ENCODE measurements at regions not wholly inside any gene's neighbourhood (a gene's known extent, or its start where the extent isn't known, plus 50 kb on each side); places are given as distances from the start of the nearest gene placed in this dataset.

- intact Hi-C loops (cut with micrococcal nuclease; ENCODE audit: unreplicated experiment) (no loop called here), in situ Hi-C loops (cut with HindIII; ENCODE audit: extremely low pct_ligation_motif_present, low pct_unique_long_range_greater_than_20kb) (no loop called here)
- CTCF ChIA-PET (ENCODE audit: low intra/inter-chr PET ratio, low total read pairs): no interaction called here
- no peak overlapping the region for H3K27ac ChIP-seq (ENCODE audit: extremely low read length, insufficient read depth, low read length)
- TF ChIP-seq ZNF879 (CRISPR knock-in tag; IDR thresholded peaks at IDR 0.05) (no peak), SCMH1 (CRISPR knock-in tag; IDR thresholded peaks at IDR 0.05; ENCODE audit: borderline replicate concordance) (no peak), FOXA1 (IDR thresholded peaks at IDR 0.05) (no peak), FOXA1 (CRISPR knock-in tag; IDR thresholded peaks at IDR 0.05) (no peak), ZNF460 (CRISPR knock-in tag; IDR thresholded peaks at IDR 0.05; ENCODE audit: borderline replicate concordance) (no peak), ZNF230 (CRISPR knock-in tag; IDR thresholded peaks at IDR 0.05) (no peak), RBFOX2 (IDR thresholded peaks at IDR 0.05; ENCODE audit: low read depth, low read length) (no peak), MZF1 (CRISPR knock-in tag; IDR thresholded peaks at IDR 0.05; ENCODE audit: borderline replicate concordance) (no peak), RXRB (CRISPR knock-in tag; IDR thresholded peaks at IDR 0.05; ENCODE audit: borderline replicate concordance) (no peak), DNMT3B (CRISPR knock-in tag; conservative IDR thresholded peaks at IDR 0.05) (no peak), ZC3H4 (CRISPR knock-in tag; IDR thresholded peaks at IDR 0.05; ENCODE audit: borderline replicate concordance) (no peak), RCOR2 (CRISPR knock-in tag; IDR thresholded peaks at IDR 0.05) (no peak), ZNF7 (CRISPR knock-in tag; IDR thresholded peaks at IDR 0.05) (no peak)
- TF ChIP-seq, protein P1, sequence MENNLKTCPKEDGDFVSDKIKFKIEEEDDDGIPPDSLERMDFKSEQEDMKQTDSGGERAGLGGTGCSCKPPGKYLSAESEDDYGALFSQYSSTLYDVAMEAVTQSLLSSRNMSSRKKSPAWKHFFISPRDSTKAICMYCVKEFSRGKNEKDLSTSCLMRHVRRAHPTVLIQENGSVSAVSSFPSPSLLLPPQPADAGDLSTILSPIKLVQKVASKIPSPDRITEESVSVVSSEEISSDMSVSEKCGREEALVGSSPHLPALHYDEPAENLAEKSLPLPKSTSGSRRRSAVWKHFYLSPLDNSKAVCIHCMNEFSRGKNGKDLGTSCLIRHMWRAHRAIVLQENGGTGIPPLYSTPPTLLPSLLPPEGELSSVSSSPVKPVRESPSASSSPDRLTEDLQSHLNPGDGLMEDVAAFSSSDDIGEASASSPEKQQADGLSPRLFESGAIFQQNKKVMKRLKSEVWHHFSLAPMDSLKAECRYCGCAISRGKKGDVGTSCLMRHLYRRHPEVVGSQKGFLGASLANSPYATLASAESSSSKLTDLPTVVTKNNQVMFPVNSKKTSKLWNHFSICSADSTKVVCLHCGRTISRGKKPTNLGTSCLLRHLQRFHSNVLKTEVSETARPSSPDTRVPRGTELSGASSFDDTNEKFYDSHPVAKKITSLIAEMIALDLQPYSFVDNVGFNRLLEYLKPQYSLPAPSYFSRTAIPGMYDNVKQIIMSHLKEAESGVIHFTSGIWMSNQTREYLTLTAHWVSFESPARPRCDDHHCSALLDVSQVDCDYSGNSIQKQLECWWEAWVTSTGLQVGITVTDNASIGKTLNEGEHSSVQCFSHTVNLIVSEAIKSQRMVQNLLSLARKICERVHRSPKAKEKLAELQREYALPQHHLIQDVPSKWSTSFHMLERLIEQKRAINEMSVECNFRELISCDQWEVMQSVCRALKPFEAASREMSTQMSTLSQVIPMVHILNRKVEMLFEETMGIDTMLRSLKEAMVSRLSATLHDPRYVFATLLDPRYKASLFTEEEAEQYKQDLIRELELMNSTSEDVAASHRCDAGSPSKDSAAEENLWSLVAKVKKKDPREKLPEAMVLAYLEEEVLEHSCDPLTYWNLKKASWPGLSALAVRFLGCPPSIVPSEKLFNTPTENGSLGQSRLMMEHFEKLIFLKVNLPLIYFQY (CRISPR knock-in tag; IDR thresholded peaks at IDR 0.05; ENCODE audit: borderline replicate concordance): no peak
- TF ChIP-seq, protein P2, sequence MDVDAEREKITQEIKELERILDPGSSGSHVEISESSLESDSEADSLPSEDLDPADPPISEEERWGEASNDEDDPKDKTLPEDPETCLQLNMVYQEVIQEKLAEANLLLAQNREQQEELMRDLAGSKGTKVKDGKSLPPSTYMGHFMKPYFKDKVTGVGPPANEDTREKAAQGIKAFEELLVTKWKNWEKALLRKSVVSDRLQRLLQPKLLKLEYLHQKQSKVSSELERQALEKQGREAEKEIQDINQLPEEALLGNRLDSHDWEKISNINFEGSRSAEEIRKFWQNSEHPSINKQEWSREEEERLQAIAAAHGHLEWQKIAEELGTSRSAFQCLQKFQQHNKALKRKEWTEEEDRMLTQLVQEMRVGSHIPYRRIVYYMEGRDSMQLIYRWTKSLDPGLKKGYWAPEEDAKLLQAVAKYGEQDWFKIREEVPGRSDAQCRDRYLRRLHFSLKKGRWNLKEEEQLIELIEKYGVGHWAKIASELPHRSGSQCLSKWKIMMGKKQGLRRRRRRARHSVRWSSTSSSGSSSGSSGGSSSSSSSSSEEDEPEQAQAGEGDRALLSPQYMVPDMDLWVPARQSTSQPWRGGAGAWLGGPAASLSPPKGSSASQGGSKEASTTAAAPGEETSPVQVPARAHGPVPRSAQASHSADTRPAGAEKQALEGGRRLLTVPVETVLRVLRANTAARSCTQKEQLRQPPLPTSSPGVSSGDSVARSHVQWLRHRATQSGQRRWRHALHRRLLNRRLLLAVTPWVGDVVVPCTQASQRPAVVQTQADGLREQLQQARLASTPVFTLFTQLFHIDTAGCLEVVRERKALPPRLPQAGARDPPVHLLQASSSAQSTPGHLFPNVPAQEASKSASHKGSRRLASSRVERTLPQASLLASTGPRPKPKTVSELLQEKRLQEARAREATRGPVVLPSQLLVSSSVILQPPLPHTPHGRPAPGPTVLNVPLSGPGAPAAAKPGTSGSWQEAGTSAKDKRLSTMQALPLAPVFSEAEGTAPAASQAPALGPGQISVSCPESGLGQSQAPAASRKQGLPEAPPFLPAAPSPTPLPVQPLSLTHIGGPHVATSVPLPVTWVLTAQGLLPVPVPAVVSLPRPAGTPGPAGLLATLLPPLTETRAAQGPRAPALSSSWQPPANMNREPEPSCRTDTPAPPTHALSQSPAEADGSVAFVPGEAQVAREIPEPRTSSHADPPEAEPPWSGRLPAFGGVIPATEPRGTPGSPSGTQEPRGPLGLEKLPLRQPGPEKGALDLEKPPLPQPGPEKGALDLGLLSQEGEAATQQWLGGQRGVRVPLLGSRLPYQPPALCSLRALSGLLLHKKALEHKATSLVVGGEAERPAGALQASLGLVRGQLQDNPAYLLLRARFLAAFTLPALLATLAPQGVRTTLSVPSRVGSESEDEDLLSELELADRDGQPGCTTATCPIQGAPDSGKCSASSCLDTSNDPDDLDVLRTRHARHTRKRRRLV (CRISPR knock-in tag; IDR thresholded peaks at IDR 0.05): no peak
- H3K36me3 ChIP-seq (replicated peaks in 1 of 2; ENCODE audit: control insufficient read depth in 1 of 2, insufficient read depth in 2 of 2, low read length in 2 of 2): no peaks in the 10 kb centered on the region
- H3K9ac ChIP-seq (ENCODE audit: insufficient read depth, low read depth, low read length): no peak overlapping the region
- ATAC-seq (no peak), DNase-seq (ENCODE audit: low spot score) (no peak), FAIRE-seq (no peak)
- no TSS peak for BruUV-seq (replicated peaks)
- no peak overlapping the region for H2AFZ ChIP-seq (ENCODE audit: low read length)
- no peaks in the 10 kb centered on the region for H3K4me1 ChIP-seq (ENCODE audit: insufficient read depth, low read length)
- no peaks in the 10 kb centered on the region for H3K79me2 ChIP-seq (ENCODE audit: insufficient read depth, low read length)
- no peaks in the 10 kb centered on the region for H4K20me1 ChIP-seq (ENCODE audit: insufficient read depth, low read length)
- no peaks in the 10 kb centered on the region for H3K9me3 ChIP-seq (ENCODE audit: low read length)
- H3K4me3 ChIP-seq (replicated peaks in 1 of 3; ENCODE audit: insufficient read depth in 1 of 3, low read depth in 2 of 3, low read length in 3 of 3): no peak overlapping the region
- WGBS (ENCODE audit: low lambda C conversion rate): 7% methylated on average over 2 of the region's 4 CpGs
- POLR2A ChIA-PET: no interaction called here
- H3K4me2 ChIP-seq (ENCODE audit: low read depth, low read length): no peak overlapping the region
- no peaks in the 10 kb centered on the region for H3K27me3 ChIP-seq (ENCODE audit: control insufficient read depth in 1 of 2, insufficient read depth in 2 of 2, low read length in 2 of 2)
Measured at GRCh38 chr18:78542204-78542603, 437.4 kb upstream of the SALL3 start.

Data from HepG2 (cell line).